ENCODE measurements at regions not wholly inside any gene's neighbourhood (a gene's known extent, or its start where the extent isn't known, plus 50 kb on each side); places are given as distances from the start of the nearest gene placed in this dataset.
A peak's percentile ranks its signal among the peaks of the same experiment; 100 is the strongest.

DNA sequence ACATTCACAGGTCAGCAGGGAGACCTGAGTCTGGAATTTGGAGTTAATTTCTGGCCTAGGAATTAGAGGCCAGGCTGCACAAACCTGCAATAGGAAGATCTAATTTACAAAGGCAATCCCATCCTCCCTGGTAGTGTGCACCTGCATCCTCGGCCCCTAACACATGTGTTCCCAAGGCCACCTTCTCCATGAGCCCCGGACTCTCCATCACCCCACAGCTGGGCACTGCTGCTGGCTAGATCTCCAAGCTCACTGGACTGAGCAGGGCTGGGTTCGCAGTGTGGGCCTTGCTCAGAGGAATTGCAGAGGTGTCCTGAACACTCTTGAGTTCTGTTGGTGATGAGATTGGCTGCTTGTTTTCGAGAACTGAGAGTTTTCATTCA is 162.6 kb upstream of the TWIST2 start:
- Mint-ChIP-seq H3K4me3 (no peak overlapping the region), H3K27ac (peak overlapping the region in 2 of 3 experiments; percentile 13 to 64), H3K9me3 (peaks cover 4% of the 10 kb centered on the region), H3K4me1 (peaks cover 7% of the 10 kb centered on the region), H3K36me3 (ENCODE audit: low read depth) (no peaks in the 10 kb centered on the region), H3K27me3 (ENCODE audit: low read depth) (peaks cover 19% of the 10 kb centered on the region)
- TF ChIP-seq, protein P1, sequence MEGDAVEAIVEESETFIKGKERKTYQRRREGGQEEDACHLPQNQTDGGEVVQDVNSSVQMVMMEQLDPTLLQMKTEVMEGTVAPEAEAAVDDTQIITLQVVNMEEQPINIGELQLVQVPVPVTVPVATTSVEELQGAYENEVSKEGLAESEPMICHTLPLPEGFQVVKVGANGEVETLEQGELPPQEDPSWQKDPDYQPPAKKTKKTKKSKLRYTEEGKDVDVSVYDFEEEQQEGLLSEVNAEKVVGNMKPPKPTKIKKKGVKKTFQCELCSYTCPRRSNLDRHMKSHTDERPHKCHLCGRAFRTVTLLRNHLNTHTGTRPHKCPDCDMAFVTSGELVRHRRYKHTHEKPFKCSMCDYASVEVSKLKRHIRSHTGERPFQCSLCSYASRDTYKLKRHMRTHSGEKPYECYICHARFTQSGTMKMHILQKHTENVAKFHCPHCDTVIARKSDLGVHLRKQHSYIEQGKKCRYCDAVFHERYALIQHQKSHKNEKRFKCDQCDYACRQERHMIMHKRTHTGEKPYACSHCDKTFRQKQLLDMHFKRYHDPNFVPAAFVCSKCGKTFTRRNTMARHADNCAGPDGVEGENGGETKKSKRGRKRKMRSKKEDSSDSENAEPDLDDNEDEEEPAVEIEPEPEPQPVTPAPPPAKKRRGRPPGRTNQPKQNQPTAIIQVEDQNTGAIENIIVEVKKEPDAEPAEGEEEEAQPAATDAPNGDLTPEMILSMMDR (IDR thresholded peaks at IDR 0.05; ENCODE audit: unreplicated experiment in 3 of 3), result no peak

DNA sequence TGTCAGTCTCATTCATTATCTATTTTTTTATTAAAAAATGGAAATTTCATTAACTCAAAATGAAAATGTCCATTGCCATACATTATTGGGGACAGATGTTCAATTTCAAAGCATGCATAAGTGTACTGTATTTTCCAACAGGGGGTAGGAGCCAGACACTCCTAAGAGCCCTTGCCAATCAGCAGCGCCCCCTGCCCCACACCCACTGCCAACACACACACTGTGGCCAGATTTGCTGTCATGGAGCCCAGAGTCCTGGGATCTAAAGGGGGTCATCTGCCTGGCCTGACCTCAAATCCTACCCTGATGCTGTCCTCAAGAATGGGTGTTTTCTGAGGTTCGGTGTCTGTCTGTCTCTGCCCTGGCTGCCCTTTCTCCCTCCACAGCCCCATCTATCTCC is 162.2 kb upstream of the TWIST2 start:
- peaks cover 4% of the 10 kb centered on the region for H3K9me3 Mint-ChIP-seq
- no peak overlapping the region for H3K4me3 Mint-ChIP-seq
- no peaks in the 10 kb centered on the region for H3K36me3 Mint-ChIP-seq (ENCODE audit: low read depth)
- H3K4me1 Mint-ChIP-seq, result peaks cover 7% of the 10 kb centered on the region
- H3K27ac Mint-ChIP-seq, result no peak overlapping the region
- H3K27me3 Mint-ChIP-seq (ENCODE audit: low read depth), result peaks cover 20% of the 10 kb centered on the region
- TF ChIP-seq, protein P1 (IDR thresholded peaks at IDR 0.05; ENCODE audit: unreplicated experiment in 3 of 3), result no peak

DNA sequence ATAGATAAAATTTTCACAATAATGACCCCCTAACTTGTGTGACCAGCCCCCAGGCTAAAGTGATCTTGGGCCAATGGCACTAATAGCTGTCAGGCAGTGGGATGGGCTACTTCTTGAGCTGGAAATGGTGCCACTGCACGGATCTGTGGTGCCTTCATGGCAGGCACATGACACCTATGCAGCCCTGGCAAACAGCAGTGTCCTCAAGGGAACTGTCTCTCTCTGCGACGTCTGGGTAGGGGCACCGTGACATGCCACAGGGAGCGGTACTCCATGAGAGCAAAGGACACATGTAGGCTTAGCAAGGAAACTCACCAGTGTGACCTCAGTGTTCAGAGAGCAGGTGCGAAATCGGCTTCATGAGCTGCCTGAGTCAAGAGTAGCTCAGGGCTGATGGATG is 161.7 kb upstream of the TWIST2 start:
- Mint-ChIP-seq H3K36me3 (ENCODE audit: low read depth) (no peaks in the 10 kb centered on the region), H3K27ac (no peak overlapping the region), H3K4me1 (peaks cover 7% of the 10 kb centered on the region), H3K27me3 (ENCODE audit: low read depth) (peaks cover 20% of the 10 kb centered on the region), H3K9me3 (peaks cover 2% of the 10 kb centered on the region), H3K4me3 (no peak overlapping the region)
- TF ChIP-seq, protein P1 (IDR thresholded peaks at IDR 0.05; ENCODE audit: unreplicated experiment in 3 of 3), result no peak

DNA sequence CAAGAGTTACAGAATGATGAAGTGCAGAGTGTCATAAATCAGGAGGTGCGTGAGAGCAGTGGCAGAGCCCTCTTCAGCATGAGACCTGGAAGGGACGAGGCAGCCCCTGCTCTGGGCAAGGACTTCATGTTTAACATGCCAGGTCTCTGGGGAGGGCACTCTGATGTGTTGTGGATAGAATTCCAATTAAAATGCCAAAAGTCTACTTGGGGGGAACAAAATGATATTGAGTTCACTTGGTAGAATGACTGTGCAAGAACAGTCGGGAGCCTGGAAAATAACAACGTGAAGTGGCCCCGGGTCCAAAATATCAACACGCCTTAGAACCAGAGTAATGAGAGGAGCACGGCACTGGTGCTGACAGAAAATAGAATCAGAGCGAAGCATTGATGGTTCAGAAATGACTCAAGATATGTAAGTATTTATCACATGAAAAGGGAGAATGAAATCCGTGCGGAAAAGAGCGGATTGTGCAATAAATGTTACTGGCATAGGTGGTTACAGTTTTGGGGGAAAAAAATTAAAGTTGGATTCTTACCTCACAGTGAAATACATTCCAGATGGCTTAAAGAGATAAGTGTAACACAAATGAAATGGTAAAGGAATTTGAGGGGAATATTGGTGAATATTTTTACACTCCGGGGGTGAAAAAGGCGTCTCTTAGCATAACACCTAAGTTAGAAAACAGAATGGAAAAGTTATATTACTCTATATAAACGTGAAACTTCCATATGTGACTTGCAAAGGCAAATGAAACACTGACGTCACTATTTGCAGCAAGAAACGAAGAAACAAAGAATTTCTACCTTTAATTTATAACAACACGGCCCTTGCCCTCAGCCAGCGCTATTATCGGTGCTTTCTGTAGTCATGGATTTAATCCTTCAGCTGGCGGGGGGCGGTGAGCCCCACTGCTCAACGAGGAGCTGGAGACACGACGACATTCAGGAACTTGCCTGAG is 159.4 kb upstream of the TWIST2 start:
- Mint-ChIP-seq H3K27me3 (ENCODE audit: low read depth) (peaks cover 20% of the 10 kb centered on the region), H3K36me3 (ENCODE audit: low read depth) (no peaks in the 10 kb centered on the region), H3K27ac (no peak overlapping the region), H3K4me1 (peaks cover 7% of the 10 kb centered on the region), H3K4me3 (no peak overlapping the region), H3K9me3 (no peaks in the 10 kb centered on the region)
- TF ChIP-seq, protein P1 (IDR thresholded peaks at IDR 0.05; ENCODE audit: unreplicated experiment in 3 of 3), result no peak

DNA sequence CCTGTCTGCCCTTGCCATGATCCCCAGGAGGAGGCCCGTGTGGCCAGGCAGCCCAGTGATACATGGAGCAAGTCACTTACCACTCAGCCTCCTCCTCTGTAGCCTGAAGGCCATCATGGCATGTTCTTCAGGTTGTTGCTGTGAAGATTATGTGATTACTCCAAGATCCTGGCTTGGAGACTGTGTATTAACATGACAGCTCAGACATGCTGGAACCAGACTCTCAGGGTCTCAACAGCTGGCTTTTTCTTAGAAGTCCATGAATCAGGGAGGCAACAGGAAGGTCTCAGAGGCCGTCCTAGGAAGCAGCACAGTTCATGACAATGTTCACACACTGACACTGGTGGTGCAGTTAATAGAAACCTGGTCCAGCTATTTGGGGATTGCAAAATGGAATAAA is 158.6 kb upstream of the TWIST2 start:
- H3K4me1 Mint-ChIP-seq, result peaks cover 12% of the 10 kb centered on the region
- no peak overlapping the region for H3K4me3 Mint-ChIP-seq
- H3K36me3 Mint-ChIP-seq (ENCODE audit: low read depth), result no peaks in the 10 kb centered on the region
- no peaks in the 10 kb centered on the region for H3K9me3 Mint-ChIP-seq
- peaks cover 25% of the 10 kb centered on the region for H3K27me3 Mint-ChIP-seq (ENCODE audit: low read depth)
- TF ChIP-seq, protein P1 (IDR thresholded peaks at IDR 0.05; ENCODE audit: unreplicated experiment in 3 of 3), result no peak
- H3K27ac Mint-ChIP-seq, result peak overlapping the region in 1 of 3 experiments; percentile 56
